Choroid plexus epithelial cell (primary cell): ENCODE measurements at regions not wholly inside any gene's neighbourhood (a gene's known extent, or its start where the extent isn't known, plus 50 kb on each side); places are given as distances from the start of the nearest gene placed in this dataset.
"Not testable (repeated sequence)": the region's sequence is repeated elsewhere in the genome, so short reads cannot be mapped to it uniquely, and the experiment has no call there.

Source experiments
- DNase-seq: peaks from one replicate; pipeline ENCODE4 v3.0.0-alpha.2; 2010; ENCODE audit warnings: low read depth
- H3K4me3 ChIP-seq: 2 replicates; pipeline ENCODE4 v1.5.1; 2011; ENCODE audit warnings: low read depth, mild to moderate bottlenecking, control low read depth, low read length, moderate library complexity
- CTCF ChIP-seq: conservative IDR thresholded peaks from 2 replicates; pipeline ENCODE4 v1.5.1; 2011; ENCODE audit warnings: low read depth, mild to moderate bottlenecking, control low read depth, inconsistent platforms, low read length, moderate library complexity

- no peak for TF ChIP-seq CTCF
- no peak overlapping the region for H3K4me3 ChIP-seq
- no peak for DNase-seq
Observed at GRCh38 chr17:72381597-72382397, 261.0 kb downstream of the SOX9 start.

GRCh38 chr17:72382971-72383722, 262.3 kb downstream of the SOX9 start:
- no peak for TF ChIP-seq CTCF
- peak overlapping the region; percentile 8 for H3K4me3 ChIP-seq
- DNase-seq: no peak

DNA sequence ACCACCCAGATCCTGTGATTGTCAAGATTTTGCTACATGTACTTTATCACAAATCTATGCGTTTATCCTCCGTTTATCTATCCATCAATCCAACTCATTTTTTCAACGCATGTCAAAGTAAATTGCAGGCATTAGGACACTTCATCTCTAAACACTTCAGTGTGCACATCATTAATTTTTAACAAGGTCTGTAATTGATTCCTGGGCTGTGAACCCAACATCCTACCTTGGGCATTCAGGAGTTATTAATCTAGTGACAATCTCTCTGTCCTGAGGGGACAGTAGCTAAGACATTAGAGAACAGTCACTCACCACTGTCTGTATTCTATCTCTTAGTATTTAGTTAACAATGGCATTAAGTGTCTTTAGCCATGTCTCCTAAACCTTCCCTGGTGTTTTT, 264.7 kb downstream of the SOX9 start:
- H3K4me3 ChIP-seq: no peak overlapping the region
- TF ChIP-seq CTCF: no peak
- no peak for DNase-seq

GRCh38 chr17:72386173-72386572, 265.4 kb downstream of the SOX9 start:
- DNase-seq: peak; percentile 66
- H3K4me3 ChIP-seq: not testable (repeated sequence)

GRCh38 chr17:72386619-72387237, 265.9 kb downstream of the SOX9 start:
- no peak for TF ChIP-seq CTCF
- no peak for DNase-seq
- H3K4me3 ChIP-seq: no peak overlapping the region

DNA sequence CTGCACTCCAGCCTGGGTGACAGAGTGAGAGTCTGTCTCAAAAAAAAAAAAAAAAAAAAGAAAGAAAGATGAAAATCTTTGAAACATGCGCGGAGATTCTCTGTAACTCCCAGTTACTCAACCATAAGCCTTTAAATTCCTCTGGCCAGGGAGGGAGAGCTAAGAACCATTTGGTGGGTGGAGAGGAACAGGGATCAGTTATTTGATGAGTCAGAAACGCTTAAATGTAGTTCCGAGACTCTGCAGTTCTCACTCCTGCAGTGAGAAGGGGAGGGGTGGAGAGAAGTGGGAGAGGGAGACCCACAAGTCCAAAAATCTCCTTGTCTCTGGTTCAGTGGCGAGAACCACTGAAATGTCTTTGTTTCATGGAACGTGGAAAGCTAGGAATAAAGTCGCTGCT, 266.7 kb downstream of the SOX9 start:
- no peak overlapping the region for H3K4me3 ChIP-seq
- peak; percentile 92 for DNase-seq
- TF ChIP-seq CTCF: no peak

DNA sequence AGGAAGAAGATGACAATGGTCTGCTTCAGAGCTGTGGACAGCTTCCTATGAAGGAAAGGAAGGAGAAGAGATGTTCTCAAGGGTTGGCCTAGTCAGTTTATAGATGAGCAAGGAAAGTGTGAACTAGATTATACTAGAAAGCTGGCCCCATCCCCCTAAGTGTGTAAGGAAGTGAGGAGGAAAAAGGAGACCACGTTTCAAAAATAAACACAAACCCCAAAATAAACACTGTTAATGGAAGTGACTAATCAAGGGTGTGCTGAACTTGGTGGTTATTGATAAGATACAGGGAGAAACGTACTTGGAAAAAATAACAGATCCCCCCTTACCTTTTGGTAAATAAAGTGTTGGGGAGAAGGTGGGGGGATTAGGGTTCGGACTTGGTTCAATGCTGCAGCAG, 267.1 kb downstream of the SOX9 start:
- H3K4me3 ChIP-seq: no peak overlapping the region
- no peak for DNase-seq
- TF ChIP-seq CTCF: no peak
